Fibroblast of mammary gland (primary cell): ENCODE measurements at regions not wholly inside any gene's neighbourhood (a gene's known extent, or its start where the extent isn't known, plus 50 kb on each side); places are given as distances from the start of the nearest gene placed in this dataset.

ENCODE experiments used
- DNase-seq: peaks from one replicate; pipeline ENCODE4 v3.0.0-alpha.2; 2010; ENCODE audit warnings: low read depth
- H3K4me3 ChIP-seq: 2 replicates; pipeline ENCODE4 v1.5.1; 2011; ENCODE audit warnings: low read depth, mild to moderate bottlenecking, low read length, moderate library complexity; ENCODE audit not compliant: control insufficient read depth
- TF ChIP-seq, protein P1 (sequence below): conservative IDR thresholded peaks from 2 replicates; pipeline ENCODE4 v1.5.1; 2011; ENCODE audit warnings: low read depth, low read length, inconsistent platforms; ENCODE audit not compliant: control insufficient read depth, insufficient read depth

DNA sequence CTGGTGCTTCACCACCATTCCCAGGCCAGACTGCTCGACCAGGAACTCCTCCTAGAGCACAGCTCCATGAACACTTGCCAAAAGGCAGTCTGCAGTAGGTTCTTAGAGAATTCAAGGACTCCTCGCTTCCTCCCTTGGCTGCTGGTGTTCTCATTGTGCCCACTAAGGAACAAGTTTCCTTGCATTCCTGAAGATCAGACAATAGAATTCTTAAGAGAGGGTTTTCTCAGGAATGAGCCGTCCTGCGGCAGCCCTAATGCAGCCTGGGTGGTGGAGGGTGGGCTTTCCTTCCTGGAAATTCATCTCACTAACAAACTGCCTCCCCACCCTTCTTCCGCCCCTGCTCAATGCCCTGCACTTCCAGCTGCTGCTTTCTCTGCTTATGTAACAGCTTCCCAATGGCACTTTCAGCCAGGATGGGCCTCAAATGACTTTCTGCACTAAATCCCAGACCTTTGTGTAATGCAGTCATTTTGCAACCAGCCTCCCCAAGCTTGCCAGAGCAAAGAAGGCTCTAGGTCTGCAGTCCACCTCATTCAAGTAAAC lies 287.9 kb downstream of the PLPP3 start:
- no peak for DNase-seq
- TF ChIP-seq, protein P1, sequence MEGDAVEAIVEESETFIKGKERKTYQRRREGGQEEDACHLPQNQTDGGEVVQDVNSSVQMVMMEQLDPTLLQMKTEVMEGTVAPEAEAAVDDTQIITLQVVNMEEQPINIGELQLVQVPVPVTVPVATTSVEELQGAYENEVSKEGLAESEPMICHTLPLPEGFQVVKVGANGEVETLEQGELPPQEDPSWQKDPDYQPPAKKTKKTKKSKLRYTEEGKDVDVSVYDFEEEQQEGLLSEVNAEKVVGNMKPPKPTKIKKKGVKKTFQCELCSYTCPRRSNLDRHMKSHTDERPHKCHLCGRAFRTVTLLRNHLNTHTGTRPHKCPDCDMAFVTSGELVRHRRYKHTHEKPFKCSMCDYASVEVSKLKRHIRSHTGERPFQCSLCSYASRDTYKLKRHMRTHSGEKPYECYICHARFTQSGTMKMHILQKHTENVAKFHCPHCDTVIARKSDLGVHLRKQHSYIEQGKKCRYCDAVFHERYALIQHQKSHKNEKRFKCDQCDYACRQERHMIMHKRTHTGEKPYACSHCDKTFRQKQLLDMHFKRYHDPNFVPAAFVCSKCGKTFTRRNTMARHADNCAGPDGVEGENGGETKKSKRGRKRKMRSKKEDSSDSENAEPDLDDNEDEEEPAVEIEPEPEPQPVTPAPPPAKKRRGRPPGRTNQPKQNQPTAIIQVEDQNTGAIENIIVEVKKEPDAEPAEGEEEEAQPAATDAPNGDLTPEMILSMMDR: no peak
- H3K4me3 ChIP-seq: no peak overlapping the region

DNA sequence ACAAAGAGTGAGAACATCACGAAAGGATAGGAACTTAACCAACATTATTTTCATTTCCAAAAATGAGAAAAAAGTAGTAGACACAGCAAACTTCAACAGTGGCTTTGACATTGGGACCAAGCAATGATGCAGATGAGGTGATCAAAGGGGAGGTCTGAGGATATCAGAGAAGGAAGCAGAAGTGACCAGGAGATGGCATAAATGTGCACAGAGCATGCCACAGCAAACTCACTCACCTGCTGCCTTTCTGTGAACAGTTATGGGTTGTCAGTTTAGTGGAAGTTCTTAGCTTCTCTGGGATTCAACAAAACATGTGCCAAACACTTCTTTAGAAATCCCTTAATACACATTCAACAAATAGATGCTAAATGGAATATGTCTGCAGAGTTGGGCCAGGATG lies 290.1 kb downstream of the PLPP3 start:
- no peak overlapping the region for H3K4me3 ChIP-seq
- DNase-seq: no peak
- TF ChIP-seq, protein P1: no peak

DNA sequence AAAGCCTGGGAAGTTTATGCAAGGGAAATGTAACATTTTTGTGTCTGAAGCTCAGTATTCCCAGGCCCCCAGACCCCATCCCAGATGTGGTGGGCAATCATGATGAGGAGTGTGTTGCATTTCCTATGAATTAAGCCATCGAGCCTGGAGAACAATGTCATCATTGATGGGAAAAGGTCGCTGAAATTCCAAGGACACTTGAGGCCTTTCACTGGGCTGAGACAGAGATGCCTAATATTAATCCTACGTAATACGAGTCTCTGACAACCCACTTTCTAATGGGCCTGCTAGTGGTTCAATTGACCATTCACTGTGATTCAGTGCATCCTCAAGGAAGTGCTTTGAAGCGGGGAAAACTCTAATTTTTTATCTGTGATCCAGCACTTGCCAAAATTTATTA lies 291.6 kb downstream of the PLPP3 start:
- TF ChIP-seq, protein P1: no peak
- DNase-seq: no peak
- H3K4me3 ChIP-seq: no peak overlapping the region

DNA sequence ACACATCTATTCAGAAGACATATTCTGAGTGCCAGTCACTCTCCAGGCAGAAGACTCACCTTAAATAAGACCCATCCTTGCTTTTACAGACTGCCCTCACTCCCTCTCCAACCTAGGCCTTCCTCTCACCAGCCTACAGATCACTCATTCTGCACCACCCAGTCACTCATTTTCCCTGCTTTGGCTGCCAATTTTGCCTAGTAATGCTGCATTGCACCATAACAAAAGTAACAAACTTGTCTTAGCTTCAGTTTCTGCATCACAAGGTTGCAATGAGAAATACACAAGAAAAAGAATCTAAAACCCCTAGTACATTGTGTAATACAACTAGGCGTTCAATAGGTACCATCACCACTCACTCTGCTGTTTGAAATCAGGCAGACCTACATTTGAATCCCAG lies 292.4 kb downstream of the PLPP3 start:
- TF ChIP-seq, protein P1: no peak
- H3K4me3 ChIP-seq: no peak overlapping the region
- peak; percentile 50 for DNase-seq

DNA sequence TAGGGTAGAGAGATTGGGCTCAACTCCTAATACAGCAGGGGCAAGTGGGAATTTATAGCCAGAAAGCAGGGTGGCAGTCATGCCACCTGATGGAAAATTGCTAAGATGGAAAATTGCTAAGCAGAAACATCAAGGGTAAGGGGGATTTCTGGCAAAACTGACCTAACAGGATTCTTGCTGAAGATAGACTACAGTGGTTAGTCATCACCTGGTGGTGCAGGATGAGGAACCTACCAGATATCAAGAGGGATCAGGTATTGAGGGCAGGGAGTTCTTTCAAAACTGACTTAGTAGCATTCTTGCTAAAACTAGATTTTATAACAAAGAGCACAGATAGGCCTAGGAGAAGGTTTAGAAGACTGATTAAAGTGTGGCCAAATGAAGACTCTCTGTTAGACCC lies 292.9 kb downstream of the PLPP3 start:
- no peak overlapping the region for H3K4me3 ChIP-seq
- DNase-seq: no peak
- TF ChIP-seq, protein P1: no peak

DNA sequence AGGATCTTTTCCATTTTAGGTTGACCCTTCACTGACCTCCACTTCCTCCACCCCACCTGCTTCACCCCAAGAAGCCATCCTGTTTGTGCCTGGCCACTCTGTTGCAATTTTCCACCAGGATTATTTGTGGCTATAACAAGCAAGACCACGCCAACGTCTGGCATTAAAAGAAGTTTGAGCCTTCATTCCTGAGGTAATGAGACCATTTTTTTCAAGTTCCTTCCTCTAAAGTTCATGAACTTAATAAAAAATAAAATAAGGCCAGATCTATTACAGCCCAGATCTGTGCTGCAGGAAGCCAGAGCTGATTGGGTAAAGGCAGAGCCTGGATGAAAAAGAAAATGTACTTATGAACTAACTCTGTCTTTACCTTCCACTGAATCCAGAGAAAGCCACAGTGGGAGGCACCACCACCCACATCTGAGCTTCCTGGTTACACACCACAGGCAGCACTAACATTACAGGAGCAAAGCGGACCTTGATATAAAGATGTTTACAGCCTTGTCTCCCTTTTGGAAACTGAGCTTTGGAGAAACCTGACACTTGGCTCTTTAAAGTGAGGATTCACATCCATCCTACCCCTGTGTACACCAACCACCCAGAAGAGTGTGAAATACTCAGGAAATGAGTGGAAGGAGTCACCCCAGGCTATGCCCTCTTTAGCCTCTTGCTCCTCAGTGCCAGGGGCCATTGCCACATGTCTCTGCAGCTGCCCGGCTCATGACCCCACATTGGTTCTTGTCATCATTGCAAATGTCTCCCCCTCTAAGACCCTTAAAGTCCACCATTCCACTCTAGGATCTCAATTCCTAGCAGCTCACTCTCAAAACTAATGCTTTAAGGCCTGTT lies 293.6 kb downstream of the PLPP3 start:
- no peak overlapping the region for H3K4me3 ChIP-seq
- DNase-seq: peak; percentile 7
- TF ChIP-seq, protein P1: no peak
